Endodermal cell (in vitro differentiated cells): ENCODE measurements at regions not wholly inside any gene's neighbourhood (a gene's known extent, or its start where the extent isn't known, plus 50 kb on each side); places are given as distances from the start of the nearest gene placed in this dataset.

Experiments used
- DNase-seq: peaks from one replicate; pipeline ENCODE4 v3.0.0-alpha.2; 2017
- H3K27ac ChIP-seq: 2 replicates; pipeline ENCODE4 v1.5.1; 2013; ENCODE audit warnings: mild to moderate bottlenecking, low read depth, low read length, moderate library complexity
- H3K27me3 ChIP-seq: 2 replicates; pipeline ENCODE4 v1.6.1; 2013; ENCODE audit warnings: mild to moderate bottlenecking, low read length, moderate library complexity; ENCODE audit not compliant: insufficient read depth, control insufficient read depth, poor library complexity, severe bottlenecking
- H3K36me3 ChIP-seq: 2 replicates; pipeline ENCODE4 v1.7.0; 2013; ENCODE audit warnings: mild to moderate bottlenecking, low read length, moderate library complexity; ENCODE audit not compliant: control insufficient read depth, insufficient read depth
- H3K4me1 ChIP-seq: one replicate; pipeline ENCODE4 v1.7.0; 2013; ENCODE audit warnings: low read length; ENCODE audit not compliant: control insufficient read depth, insufficient read depth
- H3K4me3 ChIP-seq: 2 replicates; pipeline ENCODE4 v1.5.1; 2013; ENCODE audit warnings: mild to moderate bottlenecking, low read length, moderate library complexity
- H3K9ac ChIP-seq: 2 replicates; pipeline ENCODE4 v1.6.1; 2013; ENCODE audit warnings: mild to moderate bottlenecking, low read length, moderate library complexity; ENCODE audit not compliant: poor library complexity, severe bottlenecking; ENCODE audit errors: extremely low read depth
- H3K9me3 ChIP-seq: 2 replicates; pipeline ENCODE4 v1.6.1; 2013; ENCODE audit warnings: mild to moderate bottlenecking, low read length, moderate library complexity; ENCODE audit not compliant: control insufficient read depth
- H3K27ac Mint-ChIP-seq: 2 replicates; pipeline ENCODE4 v1.8.0; 2020; ENCODE audit warnings: mixed read lengths
- H3K27me3 Mint-ChIP-seq: 2 replicates; pipeline ENCODE4 v1.8.0; 2021; ENCODE audit warnings: mild to moderate bottlenecking, mixed read lengths; ENCODE audit not compliant: insufficient read depth
- H3K36me3 Mint-ChIP-seq: 2 replicates; pipeline ENCODE4 v1.8.0; 2020; ENCODE audit warnings: low read depth, mixed read lengths
- H3K4me1 Mint-ChIP-seq: 2 replicates; pipeline ENCODE4 v1.8.0; 2020; ENCODE audit warnings: mixed read lengths
- H3K4me3 Mint-ChIP-seq: 2 replicates; pipeline ENCODE4 v1.8.0; 2020; ENCODE audit warnings: mild to moderate bottlenecking, moderate library complexity, mixed read lengths
- H3K9me3 Mint-ChIP-seq: 2 replicates; pipeline ENCODE4 v1.8.0; 2020; ENCODE audit warnings: mild to moderate bottlenecking, mixed read lengths
- CTCF ChIP-seq: fragments of 200-600 bp; sonication (generic); conservative IDR thresholded peaks from 2 replicates; pipeline ENCODE4 v1.5.0; 2021; ENCODE audit warnings: antibody characterized with exemption, mild to moderate bottlenecking
- WGBS, 2 experiments: methylation state at CpG; one replicate each; pipeline versions ENCODE4 v1.1.5 to v1.1.7; 2013; ENCODE audit warnings: missing lambda C conversion rate in 2 of 2, mixed read lengths in 1 of 2; ENCODE audit not compliant: insufficient coverage in 1 of 2, insufficient read length in 1 of 2; 5-methylcytosine and 5-hydroxymethylcytosine counted together

GRCh38 chr4:181731900-181732299, 511.3 kb upstream of the TENM3 start:
- Mint-ChIP-seq H3K36me3 (no peaks in the 10 kb centered on the region), H3K27ac (no peak overlapping the region), H3K4me1 (no peaks in the 10 kb centered on the region), H3K4me3 (no peak overlapping the region), H3K27me3 (no peaks in the 10 kb centered on the region), H3K9me3 (no peaks in the 10 kb centered on the region)
- DNase-seq: no peak
- Histone ChIP-seq H3K27ac (no peak overlapping the region), H3K4me3 (no peak overlapping the region), H3K36me3 (no peaks in the 10 kb centered on the region), H3K4me1 (no peaks in the 10 kb centered on the region), H3K9me3 (no peaks in the 10 kb centered on the region), H3K27me3 (no peaks in the 10 kb centered on the region), H3K9ac (no peak overlapping the region)
- WGBS, 2 experiments: 77% methylated on average over 1 of the region's 1 CpG; no CpG with 5 or more reads in 1 of the 2 experiments
- TF ChIP-seq CTCF: no peak

GRCh38 chr4:181737744-181738143, 505.5 kb upstream of the TENM3 start:
- no peaks in the 10 kb centered on the region for H3K4me1 ChIP-seq
- 91% methylated on average over 4 of the region's 4 CpGs; no CpG with 5 or more reads in 1 of the 2 experiments for WGBS, 2 experiments
- H3K4me1 Mint-ChIP-seq: no peaks in the 10 kb centered on the region
- H3K27me3 Mint-ChIP-seq: no peaks in the 10 kb centered on the region
- H3K9me3 ChIP-seq: no peaks in the 10 kb centered on the region
- no peak for TF ChIP-seq CTCF
- no peak overlapping the region for H3K4me3 Mint-ChIP-seq
- no peaks in the 10 kb centered on the region for H3K27me3 ChIP-seq
- H3K9ac ChIP-seq: no peak overlapping the region
- no peaks in the 10 kb centered on the region for H3K36me3 Mint-ChIP-seq
- no peak overlapping the region for H3K27ac Mint-ChIP-seq
- no peaks in the 10 kb centered on the region for H3K36me3 ChIP-seq
- H3K27ac ChIP-seq: no peak overlapping the region
- no peak overlapping the region for H3K4me3 ChIP-seq
- DNase-seq: no peak
- no peaks in the 10 kb centered on the region for H3K9me3 Mint-ChIP-seq

GRCh38 chr4:181739031-181739430, 504.2 kb upstream of the TENM3 start:
- no peak overlapping the region for H3K27ac ChIP-seq
- no peak overlapping the region for H3K4me3 ChIP-seq
- DNase-seq: no peak
- H3K9ac ChIP-seq: no peak overlapping the region
- no peaks in the 10 kb centered on the region for H3K36me3 Mint-ChIP-seq
- no peaks in the 10 kb centered on the region for H3K4me1 ChIP-seq
- H3K27ac Mint-ChIP-seq: no peak overlapping the region
- H3K9me3 ChIP-seq: no peaks in the 10 kb centered on the region
- no peak for TF ChIP-seq CTCF
- H3K9me3 Mint-ChIP-seq: peaks cover 7% of the 10 kb centered on the region
- H3K36me3 ChIP-seq: no peaks in the 10 kb centered on the region
- H3K4me1 Mint-ChIP-seq: no peaks in the 10 kb centered on the region
- no peaks in the 10 kb centered on the region for H3K27me3 Mint-ChIP-seq
- H3K27me3 ChIP-seq: no peaks in the 10 kb centered on the region
- no peak overlapping the region for H3K4me3 Mint-ChIP-seq
- WGBS, 2 experiments: 93 to 98% methylated on average over 4 to 6 of the region's 6 CpGs
